HCT116 (cell line): ENCODE measurements at regions not wholly inside any gene's neighbourhood (a gene's known extent, or its start where the extent isn't known, plus 50 kb on each side); places are given as distances from the start of the nearest gene placed in this dataset.

ENCODE experiments used
- ATAC-seq: fragments of 200-7000 bp; cut with Tn5 transposase; 2 replicates; pipeline ENCODE4 v1.9.1; 2020; ENCODE audit warnings: mild to moderate bottlenecking, moderate library complexity
- BruUV-seq: library from RNA; stranded (reverse); fragments of 400-500 nt; replicated peaks from 2 replicates; lab custom pipeline; 2021; lab: Mats Ljungman, UMichigan
- CTCF ChIA-PET: fragments of 300-600 bp; sonication (Branson Sonifier 250); formaldehyde crosslinking; loops from one replicate; lab custom pipeline; 2021; ENCODE audit warnings: antibody characterized with exemption; lab: Charles Lee
- POLR2A ChIA-PET: fragments of 300-600, 350-600 bp; sonication (Branson Sonifier 250); formaldehyde crosslinking; loops from one replicate; lab custom pipeline; 2021; ENCODE audit warnings: antibody characterized with exemption; lab: Charles Lee
- RAD21 ChIA-PET, 2 experiments: fragments of 300-600 bp; sonication (Branson Sonifier 250); formaldehyde crosslinking; loops; one replicate each; lab custom pipeline; 2023; ENCODE audit warnings: low total read pairs in 2 of 2; ENCODE audit not compliant: uncharacterized antibody in 2 of 2, unreplicated experiment in 2 of 2, low non-redundant PET in 1 of 2; lab: Charles Lee
- DNase-seq: peaks from one replicate; pipeline ENCODE4 v3.0.0-alpha.2; 2010; ENCODE audit warnings: low read depth, low spot score
- H2AFZ ChIP-seq: fragments of 200-600 bp; shearing (Covaris generic), sonication (generic); 2 replicates; pipeline ENCODE4 v1.6.1; 2017; ENCODE audit warnings: low read depth, mixed run types, mixed read lengths, antibody characterized with exemption, low read length; ENCODE audit not compliant: poor library complexity, severe bottlenecking
- H3K27ac ChIP-seq: 2 replicates; pipeline ENCODE4 v1.5.1; 2012; ENCODE audit warnings: low read depth, low read length
- H3K27me3 ChIP-seq: fragments of 200-600 bp; sonication (generic); 2 replicates; pipeline ENCODE4 v1.6.1; 2016; ENCODE audit warnings: mixed run types, low read length, mixed read lengths; ENCODE audit not compliant: insufficient read depth
- H3K36me3 ChIP-seq, 2 experiments: fragments of 200-500 bp in 1 of 2; fragments of 200-600 bp in 1 of 2; sonication (Bioruptor generic) in 1 of 2; sonication (generic) in 1 of 2; 2 replicates each; pipeline versions ENCODE4 v1.5.1 to v1.6.1; 2014 to 2016; ENCODE audit warnings: low read length in 2 of 2, inconsistent platforms in 1 of 2, mixed read lengths in 1 of 2, mixed run types in 1 of 2; ENCODE audit not compliant: insufficient read depth in 2 of 2, control insufficient read depth in 1 of 2
- H3K4me1 ChIP-seq, 2 experiments: fragments of 200-600 bp in 1 of 2; sonication (generic) in 1 of 2; 2 replicates each; pipeline versions ENCODE4 v1.5.1 to v1.6.1; 2012 to 2017; ENCODE audit warnings: low read length in 2 of 2, inconsistent platforms in 1 of 2, mild to moderate bottlenecking in 1 of 2, mixed read lengths in 1 of 2, mixed run types in 1 of 2, moderate library complexity in 1 of 2; ENCODE audit not compliant: insufficient read depth in 2 of 2, control insufficient read depth in 1 of 2
- H3K4me2 ChIP-seq: fragments of 200-600 bp; sonication (generic); 2 replicates; pipeline ENCODE4 v1.6.1; 2017; ENCODE audit warnings: mixed run types, low read length, mixed read lengths
- H3K4me3 ChIP-seq, 2 experiments: fragments of 200-600 bp in 1 of 2; sonication (generic) in 1 of 2; replicated peaks in 1 of 2; 2 replicates each; pipeline ENCODE4 v1.5.1; 2011 to 2016; ENCODE audit warnings: low read length in 2 of 2, control low read depth in 1 of 2, low read depth in 1 of 2, mild to moderate bottlenecking in 1 of 2, mixed read lengths in 1 of 2, mixed run types in 1 of 2
- H3K79me2 ChIP-seq: fragments of 200-600 bp; sonication (generic); 2 replicates; pipeline ENCODE4 v1.6.1; 2017; ENCODE audit warnings: mild to moderate bottlenecking, mixed run types, low read length, moderate library complexity, mixed read lengths; ENCODE audit not compliant: insufficient read depth
- H3K9ac ChIP-seq: fragments of 200-600 bp; sonication (generic); 2 replicates; pipeline ENCODE4 v1.6.1; 2016; ENCODE audit warnings: low read length, mixed read lengths
- H3K9me2 ChIP-seq: fragments of 200-600 bp; sonication (generic), shearing (Covaris generic); 2 replicates; pipeline ENCODE4 v1.6.1; 2017; ENCODE audit warnings: mixed run types, mild to moderate bottlenecking, moderate library complexity; ENCODE audit not compliant: insufficient read depth
- H3K9me3 ChIP-seq, 2 experiments: fragments of 200-500 bp in 1 of 2; fragments of 200-600 bp in 1 of 2; sonication (Bioruptor generic) in 1 of 2; sonication (generic) in 1 of 2; 2 replicates each; pipeline ENCODE4 v1.6.1; 2014 to 2017; ENCODE audit warnings: low read length in 2 of 2, mixed read lengths in 2 of 2, inconsistent platforms in 1 of 2, low read depth in 1 of 2, mild to moderate bottlenecking in 1 of 2, mixed run types in 1 of 2, moderate library complexity in 1 of 2; ENCODE audit not compliant: control insufficient read depth in 1 of 2, insufficient read depth in 1 of 2
- H4K20me1 ChIP-seq: fragments of 200-600 bp; sonication (generic), shearing (Covaris generic); 2 replicates; pipeline ENCODE4 v1.6.1; 2017; ENCODE audit warnings: mixed run types, mild to moderate bottlenecking, moderate library complexity; ENCODE audit not compliant: insufficient read depth
- ATF3 ChIP-seq: IDR thresholded peaks from 2 replicates; pipeline ENCODE4 v1.6.1; 2012
- CEBPB ChIP-seq: IDR thresholded peaks from 2 replicates; pipeline ENCODE4 v1.6.1; 2012; ENCODE audit warnings: low read depth
- EZH2phosphoT487 ChIP-seq: fragments of 200-600 bp; IDR thresholded peaks from 2 replicates; pipeline ENCODE4 v1.6.1; 2018; ENCODE audit warnings: antibody characterized with exemption, borderline replicate concordance
- FOSL1 ChIP-seq: IDR thresholded peaks from 2 replicates; pipeline ENCODE4 v1.6.1; 2012; ENCODE audit warnings: low read depth
- POLR2AphosphoS5 ChIP-seq: IDR thresholded peaks from 2 replicates; pipeline ENCODE4 v1.6.1; 2011; ENCODE audit warnings: mild to moderate bottlenecking, low read depth, low read length, moderate library complexity
- RAD21 ChIP-seq: IDR thresholded peaks from 2 replicates; pipeline ENCODE4 v1.6.1; 2012; ENCODE audit warnings: low read depth, mild to moderate bottlenecking
- SP1 ChIP-seq: IDR thresholded peaks from 2 replicates; pipeline ENCODE4 v1.6.1; 2012; ENCODE audit warnings: low read depth
- YY1 ChIP-seq: IDR thresholded peaks from 2 replicates; pipeline ENCODE4 v1.6.1; 2011; ENCODE audit warnings: low read length, low read depth, moderate library complexity, mild to moderate bottlenecking; ENCODE audit not compliant: insufficient replicate concordance; ENCODE audit errors: extremely low read depth
- ZBTB33 ChIP-seq: IDR thresholded peaks from 2 replicates; pipeline ENCODE4 v1.6.1; 2011; ENCODE audit warnings: mild to moderate bottlenecking, low read length, moderate library complexity; ENCODE audit not compliant: insufficient replicate concordance; ENCODE audit errors: extremely low read depth
- ZFX ChIP-seq: fragments of 450-650 bp; IDR thresholded peaks from 2 replicates; pipeline ENCODE4 v1.6.1; 2017
- ZNF274 ChIP-seq: fragments of 200-500 bp; sonication (Bioruptor generic); IDR thresholded peaks from 2 replicates; pipeline ENCODE4 v1.6.1; 2014; ENCODE audit warnings: mild to moderate bottlenecking, low read depth, low read length, inconsistent platforms
- intact Hi-C: fragments of 100-400 bp; cut with micrococcal nuclease; formaldehyde crosslinking; loops from 2 replicates; pipeline ENCODE4 v1.10.0; 2022

GRCh38 chrX:22616867-22617266 is 344.2 kb downstream of the CBLL2 start:
- TF ChIP-seq ATF3 (no peak), POLR2AphosphoS5 (no peak), RAD21 (no peak), EZH2phosphoT487 (no peak), ZBTB33 (no peak), ZFX (no peak), YY1 (no peak), SP1 (no peak), ZNF274 (no peak), CEBPB (no peak), FOSL1 (no peak)
- Histone ChIP-seq H3K79me2 (no peaks in the 10 kb centered on the region), H3K27ac (no peak overlapping the region), H3K4me2 (no peak overlapping the region), H4K20me1 (no peaks in the 10 kb centered on the region), H3K9me3 (no peaks in the 10 kb centered on the region), H3K9me2 (no peaks in the 10 kb centered on the region), H3K36me3 (no peaks in the 10 kb centered on the region), H3K9ac (no peak overlapping the region), H3K27me3 (no peaks in the 10 kb centered on the region), H3K4me3 (no peak overlapping the region), H2AFZ (no peak overlapping the region), H3K4me1 (no peaks in the 10 kb centered on the region)
- RAD21 ChIA-PET: no interaction called here
- CTCF ChIA-PET: no interaction called here
- intact Hi-C loops: no loop called here
- POLR2A ChIA-PET: no interaction called here
- no TSS peak for BruUV-seq
- ATAC-seq: no peak
- DNase-seq: no peak
